K562 (cell line): ENCODE measurements at regions not wholly inside any gene's neighbourhood (a gene's known extent, or its start where the extent isn't known, plus 50 kb on each side); places are given as distances from the start of the nearest gene placed in this dataset.

Experiments
- ATAC-seq: fragments of 200-7000 bp; cut with Tn5 transposase; 3 replicates; pipeline ENCODE4 v1.9.1; 2020; ENCODE audit warnings: moderate library complexity
- BruUV-seq: library from RNA; stranded (reverse); fragments of 400-500 nt; replicated peaks from 2 replicates; lab custom pipeline; 2021; lab: Mats Ljungman, UMichigan
- CTCF ChIA-PET: fragments of 300-600 bp; formaldehyde crosslinking; extraction: SDS; loops from one replicate; lab custom pipeline; 2021; ENCODE audit warnings: low intra/inter-chr PET ratio; lab: Yijun Ruan, JAX
- POLR2A ChIA-PET: fragments of 300-600, 350-650 bp; sonication (Branson Sonifier 250); formaldehyde crosslinking; extraction: SDS; loops from one replicate; lab custom pipeline; 2021; ENCODE audit warnings: antibody characterized with exemption, inconsistent platforms; lab: Yijun Ruan, JAX
- DNase-seq, 4 experiments: peaks; one replicate each; pipeline versions ENCODE4 v3.0.0 to v3.0.0-alpha.2; 2011 to 2018; ENCODE audit warnings: low spot score in 3 of 4, mixed read lengths in 3 of 4; ENCODE audit errors: extremely low read depth in 1 of 4
- FAIRE-seq: peaks from 2 replicates; lab custom pipeline; 2011; peaks lifted over from hg19 to GRCh38; lab: Jason Lieb, UNC
- H2AFZ ChIP-seq: 2 replicates; pipeline ENCODE4 v1.6.0; 2011; ENCODE audit warnings: low read depth, low read length, control low read depth, inconsistent platforms
- H3K27ac ChIP-seq: fragments of 200-600 bp; 3 replicates; pipeline ENCODE4 v1.8.0; 2011; ENCODE audit warnings: low read depth, mild to moderate bottlenecking, control low read depth, inconsistent platforms, low read length, moderate library complexity, mixed read lengths; ENCODE audit errors: extremely low read depth
- H3K27me3 ChIP-seq, 2 experiments: fragments of 300-600 bp in 1 of 2; 2 replicates in 1 of 2; 3 replicates in 1 of 2; pipeline versions ENCODE4 v1.6.0 to v1.8.0; 2011; ENCODE audit warnings: inconsistent platforms in 2 of 2, low read length in 2 of 2, mild to moderate bottlenecking in 1 of 2, mixed read lengths in 1 of 2, moderate library complexity in 1 of 2; ENCODE audit not compliant: control insufficient read depth in 2 of 2, insufficient read depth in 2 of 2
- H3K36me3 ChIP-seq: fragments of 300-600 bp; 3 replicates; pipeline ENCODE4 v1.8.0; 2011; ENCODE audit warnings: mild to moderate bottlenecking, low read length, inconsistent platforms; ENCODE audit not compliant: control insufficient read depth, insufficient read depth
- H3K4me1 ChIP-seq, 2 experiments: fragments of 200-600 bp in 1 of 2; replicated peaks in 1 of 2; 2 replicates in 1 of 2; 3 replicates in 1 of 2; pipeline versions ENCODE4 v1.5.1 to v1.8.0; 2011; ENCODE audit warnings: inconsistent platforms in 2 of 2, low read length in 2 of 2, mild to moderate bottlenecking in 1 of 2, mixed read lengths in 1 of 2, moderate library complexity in 1 of 2; ENCODE audit not compliant: control insufficient read depth in 2 of 2, insufficient read depth in 2 of 2
- H3K4me2 ChIP-seq: 2 replicates; pipeline ENCODE4 v1.6.1; 2011; ENCODE audit warnings: low read length, control low read depth, inconsistent platforms, mixed read lengths; ENCODE audit not compliant: insufficient read depth
- H3K4me3 ChIP-seq: fragments of 200-600 bp; sonication (generic), shearing (Covaris generic); 2 replicates; pipeline ENCODE4 v1.5.1; 2016; ENCODE audit warnings: control low read depth, inconsistent platforms
- H3K79me2 ChIP-seq: fragments of 200-600 bp; 3 replicates; pipeline ENCODE4 v1.8.0; 2011; ENCODE audit warnings: low read length, inconsistent platforms; ENCODE audit not compliant: control insufficient read depth, insufficient read depth
- H3K9ac ChIP-seq, 2 experiments: 2 replicates each; pipeline versions ENCODE4 v1.6.0 to v1.6.1; 2011; ENCODE audit warnings: low read depth in 2 of 2, low read length in 2 of 2, control low read depth in 1 of 2, inconsistent platforms in 1 of 2, mild to moderate bottlenecking in 1 of 2, mixed read lengths in 1 of 2; ENCODE audit not compliant: insufficient read depth in 1 of 2
- H3K9me1 ChIP-seq: one replicate; pipeline ENCODE4 v1.6.0; 2011; ENCODE audit warnings: inconsistent platforms, mild to moderate bottlenecking, low read length, moderate library complexity; ENCODE audit not compliant: control insufficient read depth, insufficient read depth
- H3K9me3 ChIP-seq: replicated peaks from 2 replicates; pipeline ENCODE4 v1.5.1; 2011; ENCODE audit warnings: low read depth, low read length, inconsistent platforms; ENCODE audit not compliant: control insufficient read depth, insufficient read depth
- H4K20me1 ChIP-seq: replicated peaks from 2 replicates; pipeline ENCODE4 v1.6.1; 2011; ENCODE audit warnings: low read length, inconsistent platforms, mixed read lengths; ENCODE audit not compliant: control insufficient read depth, insufficient read depth
- ERF ChIP-seq: fragments of 450-650 bp; formaldehyde crosslinking; IDR thresholded peaks from 2 replicates; pipeline ENCODE4 v1.4.0; 2020; ENCODE audit warnings: mild to moderate bottlenecking, mixed read lengths
- FOXK1 ChIP-seq: sonication (generic); formaldehyde crosslinking; IDR thresholded peaks from 2 replicates; pipeline ENCODE4 v1.8.0; 2022; ENCODE audit warnings: missing genetic modification reagents, mild to moderate bottlenecking, borderline replicate concordance
- HDAC3 ChIP-seq: fragments of 450-650 bp; IDR thresholded peaks from 2 replicates; pipeline ENCODE4 v1.6.1; 2018; ENCODE audit warnings: borderline replicate concordance, mild to moderate bottlenecking, moderate library complexity; ENCODE audit not compliant: partially characterized antibody
- HIVEP1 ChIP-seq: fragments of 250-450 bp; sonication (Bioruptor Pico); IDR thresholded peaks from 2 replicates; pipeline ENCODE4 v1.4.0; 2020; ENCODE audit warnings: mild to moderate bottlenecking
- L3MBTL2 ChIP-seq: fragments of 450-650 bp; IDR thresholded peaks from 2 replicates; pipeline ENCODE4 v1.6.1; 2016; ENCODE audit warnings: mild to moderate bottlenecking, moderate library complexity
- LARP7 ChIP-seq: fragments of 450-650 bp; IDR thresholded peaks from 2 replicates; pipeline ENCODE4 v1.6.1; 2016
- RFX7 ChIP-seq: fragments of 250-450 bp; sonication (Bioruptor Pico); IDR thresholded peaks from 2 replicates; pipeline ENCODE4 v1.5.1; 2021; ENCODE audit warnings: mild to moderate bottlenecking
- SAP30 ChIP-seq: fragments of 200-600 bp; sonication (generic); IDR thresholded peaks from 2 replicates; pipeline ENCODE4 v1.6.1; 2012; ENCODE audit warnings: borderline replicate concordance, low read depth, mild to moderate bottlenecking, moderate library complexity, low read length, control low read depth, inconsistent platforms; ENCODE audit not compliant: insufficient read depth, poor library complexity, severe bottlenecking
- ZNF197 ChIP-seq: fragments of 200-800 bp; sonication (Bioruptor generic); IDR thresholded peaks from 2 replicates; pipeline ENCODE4 v1.6.1; 2016; ENCODE audit warnings: low read depth, missing genetic modification characterization, missing compliant biosample characterization
- WGBS: fragments of 100-300 bp; shearing (Covaris generic); methylation state at CpG from one replicate; pipeline ENCODE4 v1.1.6; 2016; ENCODE audit warnings: low coverage, mixed read lengths; ENCODE audit not compliant: insufficient coverage; ENCODE audit errors: missing lambda C conversion rate; 5-methylcytosine and 5-hydroxymethylcytosine counted together
- in situ Hi-C: fragments of 300-500 bp; cut with MboI; formaldehyde crosslinking; loops from 4 replicates; pipeline ENCODE4 v1.15.0; 2018; ENCODE audit warnings: inconsistent platforms, mixed read lengths
- intact Hi-C: fragments of 100-400 bp; cut with micrococcal nuclease; formaldehyde crosslinking; loops from 2 replicates; pipeline ENCODE4 v1.14.2; 2022
- TF ChIP-seq, protein P1 (sequence below): sonication (generic); formaldehyde crosslinking; IDR thresholded peaks from 2 replicates; pipeline ENCODE4 v1.8.1; 2022; ENCODE audit warnings: missing genetic modification reagents
- TF ChIP-seq, protein P2 (sequence below), 2 experiments: fragments of 150-350 bp in 1 of 2; IDR thresholded peaks; 2 replicates each; pipeline ENCODE4 v1.6.1; 2012 to 2016; ENCODE audit warnings: low read depth in 2 of 2, low read length in 2 of 2, mild to moderate bottlenecking in 1 of 2, moderate library complexity in 1 of 2

DNA sequence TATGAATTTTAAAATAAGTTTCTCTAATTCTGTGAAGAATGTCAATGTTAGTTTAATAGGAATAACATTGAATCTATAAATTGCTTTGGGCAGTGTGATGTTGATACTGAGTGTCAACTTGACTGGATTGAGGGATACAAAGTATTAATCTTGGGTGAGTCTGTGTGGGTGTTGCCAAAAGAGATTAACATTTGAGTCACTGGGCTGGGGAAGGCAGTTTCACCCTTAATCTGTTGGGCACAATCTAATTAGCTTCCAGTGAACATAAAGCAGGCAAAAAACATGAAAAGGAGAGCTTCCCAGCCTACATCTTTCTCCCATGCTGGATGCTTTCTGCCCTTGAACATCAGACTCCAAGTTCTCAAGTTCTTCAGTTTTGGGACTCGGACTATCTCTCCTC lies 832.0 kb upstream of the ARRDC3 start:
- no peak for FAIRE-seq

More for the DNA sequence above, 832.0 kb upstream of the ARRDC3 start:
- no peak overlapping the region for H3K9ac ChIP-seq
- H3K9me1 ChIP-seq = no peaks in the 10 kb centered on the region
- WGBS = 4% methylated on average over 1 of the region's 1 CpG
- H2AFZ ChIP-seq = no peak overlapping the region
- no TSS peak for BruUV-seq
- H3K4me2 ChIP-seq = no peak overlapping the region
- CTCF ChIA-PET = no interaction called here
- DNase-seq (no peak), ATAC-seq (no peak)
- no peaks in the 10 kb centered on the region for H3K27me3 ChIP-seq
- no peaks in the 10 kb centered on the region for H3K4me1 ChIP-seq
- H4K20me1 ChIP-seq = no peaks in the 10 kb centered on the region
- no peak overlapping the region for H3K4me3 ChIP-seq
- H3K79me2 ChIP-seq = no peaks in the 10 kb centered on the region
- intact Hi-C loops (no loop called here), in situ Hi-C loops (no loop called here)
- POLR2A ChIA-PET = no interaction called here
- TF ChIP-seq ERF (CRISPR knock-in tag) (no peak), HIVEP1 (no peak), RFX7 (CRISPR knock-in tag) (no peak), FOXK1 (CRISPR knock-in tag) (no peak), ZNF197 (CRISPR knock-in tag) (no peak), SAP30 (no peak), L3MBTL2 (no peak), LARP7 (no peak), HDAC3 (no peak)
- TF ChIP-seq, protein P1, sequence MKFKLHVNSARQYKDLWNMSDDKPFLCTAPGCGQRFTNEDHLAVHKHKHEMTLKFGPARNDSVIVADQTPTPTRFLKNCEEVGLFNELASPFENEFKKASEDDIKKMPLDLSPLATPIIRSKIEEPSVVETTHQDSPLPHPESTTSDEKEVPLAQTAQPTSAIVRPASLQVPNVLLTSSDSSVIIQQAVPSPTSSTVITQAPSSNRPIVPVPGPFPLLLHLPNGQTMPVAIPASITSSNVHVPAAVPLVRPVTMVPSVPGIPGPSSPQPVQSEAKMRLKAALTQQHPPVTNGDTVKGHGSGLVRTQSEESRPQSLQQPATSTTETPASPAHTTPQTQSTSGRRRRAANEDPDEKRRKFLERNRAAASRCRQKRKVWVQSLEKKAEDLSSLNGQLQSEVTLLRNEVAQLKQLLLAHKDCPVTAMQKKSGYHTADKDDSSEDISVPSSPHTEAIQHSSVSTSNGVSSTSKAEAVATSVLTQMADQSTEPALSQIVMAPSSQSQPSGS (CRISPR knock-in tag) = no peak
- TF ChIP-seq, protein P2, sequence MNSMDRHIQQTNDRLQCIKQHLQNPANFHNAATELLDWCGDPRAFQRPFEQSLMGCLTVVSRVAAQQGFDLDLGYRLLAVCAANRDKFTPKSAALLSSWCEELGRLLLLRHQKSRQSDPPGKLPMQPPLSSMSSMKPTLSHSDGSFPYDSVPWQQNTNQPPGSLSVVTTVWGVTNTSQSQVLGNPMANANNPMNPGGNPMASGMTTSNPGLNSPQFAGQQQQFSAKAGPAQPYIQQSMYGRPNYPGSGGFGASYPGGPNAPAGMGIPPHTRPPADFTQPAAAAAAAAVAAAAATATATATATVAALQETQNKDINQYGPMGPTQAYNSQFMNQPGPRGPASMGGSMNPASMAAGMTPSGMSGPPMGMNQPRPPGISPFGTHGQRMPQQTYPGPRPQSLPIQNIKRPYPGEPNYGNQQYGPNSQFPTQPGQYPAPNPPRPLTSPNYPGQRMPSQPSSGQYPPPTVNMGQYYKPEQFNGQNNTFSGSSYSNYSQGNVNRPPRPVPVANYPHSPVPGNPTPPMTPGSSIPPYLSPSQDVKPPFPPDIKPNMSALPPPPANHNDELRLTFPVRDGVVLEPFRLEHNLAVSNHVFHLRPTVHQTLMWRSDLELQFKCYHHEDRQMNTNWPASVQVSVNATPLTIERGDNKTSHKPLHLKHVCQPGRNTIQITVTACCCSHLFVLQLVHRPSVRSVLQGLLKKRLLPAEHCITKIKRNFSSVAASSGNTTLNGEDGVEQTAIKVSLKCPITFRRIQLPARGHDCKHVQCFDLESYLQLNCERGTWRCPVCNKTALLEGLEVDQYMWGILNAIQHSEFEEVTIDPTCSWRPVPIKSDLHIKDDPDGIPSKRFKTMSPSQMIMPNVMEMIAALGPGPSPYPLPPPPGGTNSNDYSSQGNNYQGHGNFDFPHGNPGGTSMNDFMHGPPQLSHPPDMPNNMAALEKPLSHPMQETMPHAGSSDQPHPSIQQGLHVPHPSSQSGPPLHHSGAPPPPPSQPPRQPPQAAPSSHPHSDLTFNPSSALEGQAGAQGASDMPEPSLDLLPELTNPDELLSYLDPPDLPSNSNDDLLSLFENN (IDR thresholded peaks at IDR 0.05; ENCODE audit: low read depth in 2 of 2, low read length in 2 of 2) = no peak
- H3K27ac ChIP-seq = no peak overlapping the region
- no peaks in the 10 kb centered on the region for H3K36me3 ChIP-seq
- H3K9me3 ChIP-seq = no peaks in the 10 kb centered on the region; the same call in 1 of the 2 replicates
